ENCODE measurements at regions not wholly inside any gene's neighbourhood (a gene's known extent, or its start where the extent isn't known, plus 50 kb on each side); places are given as distances from the start of the nearest gene placed in this dataset.

DNA sequence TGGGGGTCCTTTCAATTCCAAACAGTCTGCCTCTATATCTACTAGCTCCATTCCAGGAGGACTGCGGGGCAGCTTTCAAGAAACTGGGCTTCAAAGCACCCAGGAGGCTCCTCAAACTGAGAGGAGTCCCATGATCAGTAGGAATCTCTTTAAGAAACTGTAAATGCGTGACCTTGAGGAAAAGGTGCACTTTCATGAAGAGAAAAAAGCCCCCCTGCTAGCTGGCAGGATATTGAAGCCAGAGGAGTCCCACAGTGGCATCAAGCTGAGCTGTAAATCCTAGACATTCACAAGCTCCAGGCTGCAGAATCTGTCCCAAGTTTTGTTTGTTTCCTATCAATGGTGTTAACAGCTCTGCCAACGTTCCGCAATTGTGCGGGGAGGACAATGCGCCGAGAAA lies 790.1 kb downstream of the SLC4A3 start:
- H3K27me3 Mint-ChIP-seq (ENCODE audit: low read depth): no peaks in the 10 kb centered on the region
- DNase-seq (ENCODE audit: low spot score): no peak
- no peak overlapping the region for H3K27ac Mint-ChIP-seq
- no peaks in the 10 kb centered on the region for H3K9me3 Mint-ChIP-seq
- H3K4me3 Mint-ChIP-seq: no peak overlapping the region
- H3K4me1 Mint-ChIP-seq (ENCODE audit: low read depth): no peaks in the 10 kb centered on the region
- no peaks in the 10 kb centered on the region for H3K36me3 Mint-ChIP-seq (ENCODE audit: low read depth)

DNA sequence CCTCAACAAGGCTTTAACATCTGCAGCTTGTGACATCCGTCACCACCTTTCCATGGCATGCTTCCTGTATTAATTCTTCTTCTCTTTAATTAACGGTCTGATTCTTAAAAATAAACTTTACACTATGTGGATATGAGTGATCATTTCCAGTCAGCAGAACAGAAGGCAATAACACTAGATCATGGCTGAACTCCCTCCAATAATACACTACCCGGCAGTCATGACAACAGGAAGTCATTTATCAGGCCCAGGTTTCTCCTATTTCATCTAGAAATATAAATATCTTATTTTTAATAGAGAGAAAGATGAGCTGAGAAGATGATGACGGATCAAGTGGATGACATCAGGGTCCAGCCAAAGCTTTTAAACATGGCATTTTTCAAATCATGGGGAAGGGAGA lies 792.2 kb downstream of the SLC4A3 start:
- H3K9me3 Mint-ChIP-seq: no peaks in the 10 kb centered on the region
- H3K4me3 Mint-ChIP-seq: no peak overlapping the region
- no peaks in the 10 kb centered on the region for H3K27me3 Mint-ChIP-seq (ENCODE audit: low read depth)
- H3K36me3 Mint-ChIP-seq (ENCODE audit: low read depth): no peaks in the 10 kb centered on the region
- no peak overlapping the region for H3K27ac Mint-ChIP-seq
- H3K4me1 Mint-ChIP-seq (ENCODE audit: low read depth): no peaks in the 10 kb centered on the region
- no peak for DNase-seq (ENCODE audit: low spot score)

DNA sequence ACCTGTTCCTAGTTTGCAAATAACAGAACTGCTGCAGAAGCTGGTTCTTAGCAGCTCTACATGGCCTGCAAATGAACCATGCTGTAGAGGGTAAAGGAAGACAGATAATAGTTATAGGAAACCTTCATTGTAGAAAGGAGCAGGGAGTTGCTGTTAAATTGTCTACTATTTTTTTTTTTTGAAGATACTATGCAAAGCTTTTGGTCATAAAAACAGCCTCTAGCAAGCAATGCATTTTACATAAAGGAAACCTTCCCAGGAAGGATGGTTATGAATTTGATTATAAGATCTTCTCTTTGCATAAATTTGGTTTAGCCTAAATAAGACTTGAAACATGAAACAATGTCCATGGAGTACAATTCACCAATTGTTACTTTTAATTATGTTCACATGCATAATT lies 793.4 kb downstream of the SLC4A3 start:
- no peak for DNase-seq (ENCODE audit: low spot score)
- no peak overlapping the region for H3K27ac Mint-ChIP-seq
- no peak overlapping the region for H3K4me3 Mint-ChIP-seq
- no peaks in the 10 kb centered on the region for H3K4me1 Mint-ChIP-seq (ENCODE audit: low read depth)
- H3K36me3 Mint-ChIP-seq (ENCODE audit: low read depth): no peaks in the 10 kb centered on the region
- H3K9me3 Mint-ChIP-seq: no peaks in the 10 kb centered on the region
- H3K27me3 Mint-ChIP-seq (ENCODE audit: low read depth): no peaks in the 10 kb centered on the region

DNA sequence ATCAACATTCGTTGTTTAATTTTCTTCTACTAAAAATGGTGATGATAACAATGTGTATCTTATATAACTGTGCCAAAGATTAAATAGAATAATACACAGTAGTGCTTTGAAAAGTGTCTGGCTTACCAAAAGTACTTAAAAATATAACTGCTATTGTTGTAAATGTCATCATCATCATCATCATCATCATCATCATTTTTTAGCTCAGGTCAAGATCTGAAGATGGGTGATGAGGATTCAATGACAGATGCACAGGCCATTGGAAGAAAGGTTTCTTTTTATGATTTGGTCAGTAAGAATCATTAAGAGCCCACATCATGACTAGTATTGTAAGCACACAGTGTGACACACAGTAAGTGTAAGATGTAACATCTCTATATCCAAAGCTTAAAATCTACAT lies 795.2 kb downstream of the SLC4A3 start:
- Mint-ChIP-seq H3K36me3 (ENCODE audit: low read depth) (no peaks in the 10 kb centered on the region), H3K27ac (no peak overlapping the region), H3K4me1 (ENCODE audit: low read depth) (no peaks in the 10 kb centered on the region), H3K9me3 (no peaks in the 10 kb centered on the region), H3K4me3 (no peak overlapping the region), H3K27me3 (ENCODE audit: low read depth) (no peaks in the 10 kb centered on the region)
- no peak for DNase-seq (ENCODE audit: low spot score)

DNA sequence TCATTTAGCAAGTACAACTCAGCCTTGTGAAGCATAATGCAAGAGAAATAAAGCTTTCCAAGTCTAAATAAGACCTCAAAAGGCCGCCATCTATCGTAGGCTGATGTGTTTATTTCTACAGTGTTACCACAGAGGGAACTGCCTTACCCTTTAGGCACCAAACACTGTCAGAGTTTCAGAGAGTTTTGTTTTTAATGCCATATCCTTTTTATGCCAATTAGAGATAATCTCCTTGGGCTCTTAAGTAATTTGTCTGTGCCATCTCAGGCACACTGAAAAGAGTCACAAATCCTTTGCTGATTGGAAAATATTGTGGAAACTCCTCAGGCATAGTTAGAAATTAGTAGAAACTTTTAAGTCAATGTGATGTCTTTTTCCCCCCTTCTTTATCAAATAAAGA lies 797.1 kb downstream of the SLC4A3 start:
- Mint-ChIP-seq H3K27ac (no peak overlapping the region), H3K27me3 (ENCODE audit: low read depth) (no peaks in the 10 kb centered on the region), H3K4me3 (no peak overlapping the region), H3K36me3 (ENCODE audit: low read depth) (no peaks in the 10 kb centered on the region), H3K9me3 (no peaks in the 10 kb centered on the region), H3K4me1 (ENCODE audit: low read depth) (no peaks in the 10 kb centered on the region)
- no peak for DNase-seq (ENCODE audit: low spot score)

DNA sequence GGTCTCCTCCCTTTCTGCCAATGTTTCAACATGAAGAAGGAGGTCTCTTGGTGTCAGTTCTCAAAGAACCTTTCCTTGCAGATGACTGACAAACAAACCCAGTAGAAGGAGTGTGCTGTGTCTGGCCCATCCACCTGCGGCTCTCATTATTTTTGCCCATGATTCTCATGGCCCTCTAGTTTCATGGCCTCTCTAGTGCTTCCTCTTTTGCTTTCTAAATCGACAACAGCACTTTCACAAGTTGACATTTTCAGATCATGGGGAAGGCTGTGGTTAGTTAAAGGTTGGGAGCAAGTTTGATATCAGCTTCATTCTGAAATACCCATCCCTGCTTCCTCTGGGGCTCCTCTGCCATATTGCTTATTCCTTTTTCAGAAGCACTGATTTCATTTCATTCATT lies 805.2 kb downstream of the SLC4A3 start:
- no peaks in the 10 kb centered on the region for H3K27me3 Mint-ChIP-seq (ENCODE audit: low read depth)
- H3K27ac Mint-ChIP-seq: no peak overlapping the region
- no peak for DNase-seq (ENCODE audit: low spot score)
- H3K4me1 Mint-ChIP-seq (ENCODE audit: low read depth): no peaks in the 10 kb centered on the region
- no peaks in the 10 kb centered on the region for H3K9me3 Mint-ChIP-seq
- H3K4me3 Mint-ChIP-seq: no peak overlapping the region
- H3K36me3 Mint-ChIP-seq (ENCODE audit: low read depth): no peaks in the 10 kb centered on the region

DNA sequence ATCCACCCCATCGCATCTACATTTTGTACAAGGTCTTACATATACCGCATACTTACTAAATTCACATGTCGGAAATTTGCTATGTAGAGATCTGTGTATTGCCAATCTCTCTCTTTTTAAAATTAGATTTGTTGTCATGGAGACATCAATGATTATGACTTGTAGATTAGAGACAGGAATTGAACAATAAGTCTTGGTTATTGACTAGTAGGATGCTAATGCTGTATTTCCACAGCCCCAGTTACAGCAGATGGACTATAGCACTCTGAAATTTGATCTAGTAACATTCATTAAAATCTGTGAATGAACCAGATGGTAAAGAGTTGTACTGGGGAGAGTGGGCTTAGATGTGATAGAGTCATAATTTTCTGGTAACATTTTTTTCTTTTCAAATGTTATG lies 805.7 kb downstream of the SLC4A3 start:
- no peaks in the 10 kb centered on the region for H3K9me3 Mint-ChIP-seq
- DNase-seq (ENCODE audit: low spot score): no peak
- H3K27me3 Mint-ChIP-seq (ENCODE audit: low read depth): no peaks in the 10 kb centered on the region
- no peak overlapping the region for H3K4me3 Mint-ChIP-seq
- no peaks in the 10 kb centered on the region for H3K4me1 Mint-ChIP-seq (ENCODE audit: low read depth)
- no peak overlapping the region for H3K27ac Mint-ChIP-seq
- no peaks in the 10 kb centered on the region for H3K36me3 Mint-ChIP-seq (ENCODE audit: low read depth)

DNA sequence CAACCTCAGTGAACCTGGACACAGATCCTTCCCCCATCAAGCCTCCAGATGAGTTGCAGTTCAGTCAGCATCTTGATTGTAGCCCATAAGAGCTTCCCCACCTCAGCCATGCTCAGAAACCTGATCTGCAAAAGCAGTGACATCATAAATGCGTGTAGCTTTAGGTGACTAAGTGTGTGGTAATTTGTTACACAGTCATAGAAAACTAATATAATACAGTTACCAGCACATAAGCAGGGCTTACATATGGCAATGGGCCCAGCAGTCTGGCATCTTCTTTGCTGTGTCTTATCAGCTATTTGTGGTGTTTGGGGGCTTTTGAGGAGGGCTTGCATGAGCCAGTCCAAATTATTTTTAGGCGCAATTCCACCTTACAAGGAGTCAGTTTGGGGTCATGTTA lies 807.0 kb downstream of the SLC4A3 start:
- Mint-ChIP-seq H3K27me3 (ENCODE audit: low read depth) (no peaks in the 10 kb centered on the region), H3K4me1 (ENCODE audit: low read depth) (no peaks in the 10 kb centered on the region), H3K27ac (no peak overlapping the region), H3K4me3 (no peak overlapping the region), H3K36me3 (ENCODE audit: low read depth) (no peaks in the 10 kb centered on the region), H3K9me3 (no peaks in the 10 kb centered on the region)
- no peak for DNase-seq (ENCODE audit: low spot score)

DNA sequence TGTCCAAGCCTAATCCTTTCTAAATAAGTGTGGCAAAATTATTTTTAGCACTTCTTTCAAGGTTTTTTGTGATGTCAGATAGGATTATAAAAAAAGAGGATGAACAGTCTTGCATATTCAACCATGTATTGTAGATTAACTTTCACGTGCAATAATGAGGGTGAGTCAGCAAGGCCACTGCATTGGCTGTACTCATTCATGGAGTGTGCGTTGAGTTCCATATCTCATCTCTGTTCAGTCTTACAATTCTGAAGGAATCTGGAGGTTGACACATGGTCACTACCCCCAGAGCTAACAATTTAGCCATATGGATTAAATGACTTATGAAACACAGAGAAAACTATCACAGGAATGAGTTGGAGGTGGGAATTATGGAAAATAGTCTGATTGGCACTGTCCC lies 810.5 kb downstream of the SLC4A3 start:
- no peak for DNase-seq (ENCODE audit: low spot score)
- Mint-ChIP-seq H3K4me1 (ENCODE audit: low read depth) (no peaks in the 10 kb centered on the region), H3K9me3 (no peaks in the 10 kb centered on the region), H3K27ac (no peak overlapping the region), H3K4me3 (no peak overlapping the region), H3K27me3 (ENCODE audit: low read depth) (no peaks in the 10 kb centered on the region), H3K36me3 (ENCODE audit: low read depth) (no peaks in the 10 kb centered on the region)

DNA sequence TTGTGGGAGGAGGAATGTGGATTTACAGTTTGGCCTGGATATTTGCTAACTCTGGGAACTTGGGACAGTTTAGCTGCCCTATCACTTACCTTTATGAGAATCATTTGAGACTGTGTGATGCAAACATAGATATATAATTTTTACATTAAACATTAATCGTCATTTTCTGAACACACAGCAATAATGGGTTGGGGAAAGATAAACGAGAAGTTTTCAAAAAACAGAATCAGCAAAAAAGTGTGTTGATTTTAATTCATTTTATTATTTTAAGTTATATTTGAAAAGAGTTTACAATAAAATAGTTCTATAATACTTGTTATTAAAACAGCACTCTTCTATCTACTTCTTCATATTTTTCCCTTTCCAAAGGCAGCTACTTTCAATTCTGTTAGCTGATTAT lies 813.3 kb downstream of the SLC4A3 start:
- Mint-ChIP-seq H3K4me3 (no peak overlapping the region), H3K9me3 (no peaks in the 10 kb centered on the region), H3K36me3 (ENCODE audit: low read depth) (no peaks in the 10 kb centered on the region), H3K4me1 (ENCODE audit: low read depth) (no peaks in the 10 kb centered on the region), H3K27ac (no peak overlapping the region), H3K27me3 (ENCODE audit: low read depth) (no peaks in the 10 kb centered on the region)
- DNase-seq (ENCODE audit: low spot score): no peak

DNA sequence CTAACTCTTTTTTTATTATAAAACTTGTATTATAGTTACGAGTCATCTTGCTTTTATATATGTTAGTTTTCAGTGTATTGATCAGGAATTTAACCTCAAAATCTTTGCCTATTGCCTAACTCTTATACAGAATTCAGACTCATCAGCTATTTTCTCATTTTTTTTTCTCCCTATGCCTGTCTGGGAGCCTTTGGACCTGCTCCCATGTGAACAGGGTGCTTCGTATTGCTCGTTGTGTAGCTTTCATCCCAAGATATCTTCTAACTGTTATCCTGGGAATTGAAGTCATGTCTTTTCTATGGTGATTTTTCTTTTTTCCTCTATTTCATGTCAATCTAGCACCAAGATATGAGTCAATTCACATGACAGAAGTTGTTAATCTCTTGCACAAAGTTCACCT lies 814.0 kb downstream of the SLC4A3 start:
- Mint-ChIP-seq H3K27ac (no peak overlapping the region), H3K27me3 (ENCODE audit: low read depth) (no peaks in the 10 kb centered on the region)

DNA sequence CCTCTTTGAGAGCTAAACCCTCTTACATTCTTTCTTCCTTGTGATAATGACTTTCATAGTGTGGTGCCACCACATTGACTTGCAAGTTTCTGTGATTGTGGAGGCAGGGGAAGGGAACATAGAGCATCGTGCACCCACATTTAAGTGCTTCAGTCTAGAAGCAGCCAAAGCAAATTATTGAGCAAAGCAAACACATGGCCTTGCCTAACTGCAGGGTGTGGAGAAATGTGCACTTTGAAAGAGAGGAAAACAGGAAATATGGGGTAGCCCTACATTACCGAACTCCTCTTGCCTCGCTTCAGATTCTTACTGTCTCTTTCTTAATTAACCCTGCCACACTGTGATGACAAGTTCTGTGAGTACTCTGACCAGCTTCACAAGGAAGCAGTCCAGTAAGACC lies 814.6 kb downstream of the SLC4A3 start:
- no peaks in the 10 kb centered on the region for H3K27me3 Mint-ChIP-seq (ENCODE audit: low read depth)
- no peak overlapping the region for H3K4me3 Mint-ChIP-seq
- H3K4me1 Mint-ChIP-seq (ENCODE audit: low read depth): no peaks in the 10 kb centered on the region
- no peaks in the 10 kb centered on the region for H3K9me3 Mint-ChIP-seq
- DNase-seq (ENCODE audit: low spot score): no peak
- H3K36me3 Mint-ChIP-seq (ENCODE audit: low read depth): no peaks in the 10 kb centered on the region
- no peak overlapping the region for H3K27ac Mint-ChIP-seq

More for the DNA sequence above, 814.0 kb downstream of the SLC4A3 start:
- no peaks in the 10 kb centered on the region for H3K4me1 Mint-ChIP-seq (ENCODE audit: low read depth)
- no peak overlapping the region for H3K4me3 Mint-ChIP-seq
- DNase-seq (ENCODE audit: low spot score): no peak
- H3K9me3 Mint-ChIP-seq: no peaks in the 10 kb centered on the region
- H3K36me3 Mint-ChIP-seq (ENCODE audit: low read depth): no peaks in the 10 kb centered on the region

DNA sequence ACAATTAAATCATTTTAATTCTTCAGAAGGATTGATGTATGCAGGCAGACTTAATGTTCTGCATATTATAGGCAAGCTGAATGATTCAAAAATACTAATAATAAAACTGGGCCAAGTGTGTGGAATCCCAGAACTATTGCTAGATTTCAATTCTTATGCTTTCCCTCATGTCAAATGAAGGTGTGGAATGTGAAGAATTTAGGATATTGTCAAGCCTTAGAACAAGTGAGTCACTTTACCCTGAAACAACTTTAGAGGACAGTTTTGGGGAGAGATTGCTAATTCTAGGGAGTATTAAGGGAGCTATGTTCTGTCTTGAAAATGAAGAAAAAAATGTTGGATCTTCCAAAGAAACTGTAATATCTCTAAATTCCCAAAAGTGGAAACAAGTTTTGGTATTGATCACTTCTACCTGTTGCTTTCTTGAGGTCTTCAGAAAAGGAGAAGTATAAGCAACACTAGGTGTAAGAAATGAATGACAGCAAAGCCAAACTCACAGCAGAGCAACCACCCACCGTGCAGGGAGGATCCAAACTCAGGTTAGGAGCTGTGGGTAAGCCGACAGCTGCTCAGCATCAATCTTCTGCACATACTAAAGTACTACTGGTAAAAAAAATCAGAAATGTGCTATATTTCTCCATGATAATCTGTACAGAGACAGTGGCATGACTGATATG lies 818.1 kb downstream of the SLC4A3 start:
- Mint-ChIP-seq H3K9me3 (no peaks in the 10 kb centered on the region), H3K27me3 (ENCODE audit: low read depth) (no peaks in the 10 kb centered on the region), H3K4me1 (ENCODE audit: low read depth) (no peaks in the 10 kb centered on the region), H3K4me3 (no peak overlapping the region), H3K27ac (no peak overlapping the region), H3K36me3 (ENCODE audit: low read depth) (no peaks in the 10 kb centered on the region)
- DNase-seq (ENCODE audit: low spot score): no peak

DNA sequence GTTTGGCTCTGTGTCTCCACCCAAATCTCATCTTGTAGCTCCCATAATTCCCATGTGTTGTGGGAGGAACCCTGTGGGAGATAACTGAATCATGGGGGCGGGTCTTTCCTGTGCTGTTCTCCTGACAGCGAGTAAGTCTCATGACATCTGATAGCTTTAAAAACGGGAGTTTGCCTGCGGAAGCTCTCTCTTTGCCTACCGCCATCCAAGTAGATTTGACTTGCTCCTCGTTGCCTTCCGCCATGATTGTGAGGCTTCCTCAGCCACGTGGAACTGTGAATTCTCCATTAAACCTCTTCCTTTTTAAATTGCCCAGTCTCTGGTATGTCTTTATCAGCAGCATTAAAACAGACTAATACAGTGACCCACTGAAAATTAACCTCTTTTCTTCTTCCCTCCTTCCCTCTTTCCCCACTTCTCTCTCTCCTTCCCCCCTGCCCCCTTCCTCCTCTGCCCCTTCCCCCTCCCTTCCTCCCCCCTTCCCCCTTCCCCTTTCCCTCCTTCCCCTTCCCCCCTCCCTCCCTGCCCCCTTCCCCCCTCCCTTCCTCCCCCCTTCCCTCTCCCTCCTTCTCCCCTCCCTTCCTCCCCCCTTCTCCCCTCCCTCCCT lies 818.8 kb downstream of the SLC4A3 start:
- no peaks in the 10 kb centered on the region for H3K36me3 Mint-ChIP-seq (ENCODE audit: low read depth)
- DNase-seq (ENCODE audit: low spot score): no peak
- no peaks in the 10 kb centered on the region for H3K9me3 Mint-ChIP-seq
- H3K4me1 Mint-ChIP-seq (ENCODE audit: low read depth): no peaks in the 10 kb centered on the region
- no peaks in the 10 kb centered on the region for H3K27me3 Mint-ChIP-seq (ENCODE audit: low read depth)
- H3K4me3 Mint-ChIP-seq: no peak overlapping the region
- no peak overlapping the region for H3K27ac Mint-ChIP-seq

DNA sequence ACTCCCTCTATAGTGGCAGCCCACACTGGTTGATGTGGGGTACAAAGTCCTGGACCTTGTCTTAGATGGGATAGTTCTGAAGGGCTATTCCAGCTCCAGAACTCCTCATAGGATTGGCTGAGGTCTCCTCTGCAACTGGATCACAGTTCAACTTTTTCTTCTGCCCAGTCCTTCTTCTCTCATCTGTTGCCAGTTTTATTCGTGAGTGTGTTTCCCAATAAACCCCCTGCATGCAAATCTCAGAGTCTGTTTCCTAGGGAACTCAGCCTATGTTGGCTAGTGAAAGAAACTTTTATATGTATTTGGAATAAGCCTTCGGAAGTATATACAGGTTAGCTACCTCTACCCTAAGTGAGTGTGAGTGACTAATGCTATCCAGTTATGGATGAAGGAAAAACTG lies 823.4 kb downstream of the SLC4A3 start:
- Mint-ChIP-seq H3K27me3 (ENCODE audit: low read depth) (no peaks in the 10 kb centered on the region), H3K9me3 (no peaks in the 10 kb centered on the region), H3K4me3 (no peak overlapping the region), H3K36me3 (ENCODE audit: low read depth) (no peaks in the 10 kb centered on the region), H3K4me1 (ENCODE audit: low read depth) (no peaks in the 10 kb centered on the region), H3K27ac (no peak overlapping the region)
- no peak for DNase-seq (ENCODE audit: low spot score)

All from T-helper 2 cell treated with Interferon-gamma antibody and Interleukin-4, amounts not matched to agents 5 μg/mL and 100 μg/mL, for 36 hours (primary cell).